ENCODE measurements at regions not wholly inside any gene's neighbourhood (a gene's known extent, or its start where the extent isn't known, plus 50 kb on each side); places are given as distances from the start of the nearest gene placed in this dataset.

DNA sequence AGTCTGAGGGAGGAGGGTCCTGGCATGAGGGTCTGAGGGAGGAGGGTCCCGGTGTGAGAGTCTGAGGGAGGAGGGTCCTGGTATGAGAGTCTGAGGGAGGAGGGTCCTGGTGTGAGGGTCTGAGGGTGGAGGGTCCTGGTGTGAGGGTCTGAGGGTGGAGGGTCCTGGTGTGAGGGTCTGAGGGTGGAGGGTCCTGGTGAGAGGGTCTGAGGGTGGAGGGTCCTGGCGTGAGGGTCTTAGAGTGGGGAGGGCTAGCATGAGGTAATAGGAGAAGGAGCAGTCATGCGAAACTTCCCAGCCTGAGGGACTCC lies 194.8 kb downstream of the TEX29 start:
- no peaks in the 10 kb centered on the region for H3K27me3 ChIP-seq (ENCODE audit: control insufficient read depth, extremely low read depth, insufficient read depth, low read length)
- dilution Hi-C loops (cut with MboI; ENCODE audit: extremely low pct_ligation_motif_present, low sequenced_read_pairs) = no loop called here
- H3K9ac ChIP-seq (ENCODE audit: control insufficient read depth, extremely low read depth, insufficient read depth, low read length) = no peak overlapping the region
- no peaks in the 10 kb centered on the region for H3K9me1 ChIP-seq (ENCODE audit: control insufficient read depth, extremely low read depth, insufficient read depth, low read length)
- no peaks in the 10 kb centered on the region for H3K4me1 ChIP-seq (ENCODE audit: control insufficient read depth, extremely low read depth, insufficient read depth, low read length)
- DNase-seq (ENCODE audit: low read depth, low spot score) (no peak), FAIRE-seq (no peak)
- no peak overlapping the region for H3K27ac ChIP-seq (ENCODE audit: control insufficient read depth, insufficient read depth, low read length)
- H3K9me3 ChIP-seq (ENCODE audit: control insufficient read depth, low read depth, low read length) = peaks cover 8% of the 10 kb centered on the region
- H2AFZ ChIP-seq (ENCODE audit: control insufficient read depth, low read length) = no peak overlapping the region
- no peak overlapping the region for H3K4me3 ChIP-seq (ENCODE audit: control insufficient read depth in 2 of 3, extremely low read depth in 1 of 3, insufficient read depth in 2 of 3, low read depth in 1 of 3, low read length in 3 of 3)
- TF ChIP-seq CTCF (optimal IDR thresholded peaks at IDR 0.05 in 1 of 3, IDR thresholded peaks at IDR 0.05 in 1 of 3, conservative IDR thresholded peaks at IDR 0.05 in 1 of 3; ENCODE audit: extremely low read depth in 1 of 3, insufficient read depth in 2 of 3, low read length in 3 of 3) (no peak), EZH2 (IDR thresholded peaks at IDR 0.05; ENCODE audit: low read length) (no peak)
- H3K36me3 ChIP-seq (ENCODE audit: control insufficient read depth in 2 of 2, extremely low read depth in 1 of 2, insufficient read depth in 2 of 2, low read length in 2 of 2) = no peaks in the 10 kb centered on the region
- H3K79me2 ChIP-seq (ENCODE audit: control insufficient read depth, insufficient read depth, low read length) = no peaks in the 10 kb centered on the region
- H4K20me1 ChIP-seq (ENCODE audit: control insufficient read depth, extremely low read depth, insufficient read depth, low read length) = no peaks in the 10 kb centered on the region
- H3K4me2 ChIP-seq (ENCODE audit: control insufficient read depth, extremely low read depth, insufficient read depth, low read depth, low read length) = no peak overlapping the region

DNA sequence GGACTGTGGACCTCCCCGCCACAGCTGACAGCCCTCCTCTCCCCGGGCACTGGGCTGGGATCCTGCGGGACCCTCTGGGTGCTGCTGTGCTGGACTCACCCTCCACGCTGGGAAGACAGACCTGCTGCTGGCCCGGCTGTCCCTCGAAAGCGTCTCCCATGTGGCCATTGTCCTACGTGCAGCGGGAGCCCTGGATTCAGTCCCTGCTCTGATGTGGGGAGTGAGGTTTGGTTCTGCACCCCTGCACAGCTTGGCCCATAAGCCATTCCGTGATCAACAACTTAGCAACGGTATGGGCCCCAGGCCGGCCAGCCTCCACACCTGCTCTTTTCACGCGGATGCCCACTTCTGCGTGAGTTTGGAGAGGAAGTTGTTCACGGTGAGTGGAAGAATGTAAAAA lies 195.2 kb downstream of the TEX29 start:
- no peak overlapping the region for H3K27ac ChIP-seq (ENCODE audit: control insufficient read depth, insufficient read depth, low read length)
- H3K4me1 ChIP-seq (ENCODE audit: control insufficient read depth, extremely low read depth, insufficient read depth, low read length) = no peaks in the 10 kb centered on the region
- no peak overlapping the region for H2AFZ ChIP-seq (ENCODE audit: control insufficient read depth, low read length)
- dilution Hi-C loops (cut with MboI; ENCODE audit: extremely low pct_ligation_motif_present, low sequenced_read_pairs) = no loop called here
- TF ChIP-seq EZH2 (IDR thresholded peaks at IDR 0.05; ENCODE audit: low read length) (no peak), CTCF (optimal IDR thresholded peaks at IDR 0.05 in 1 of 3, IDR thresholded peaks at IDR 0.05 in 1 of 3, conservative IDR thresholded peaks at IDR 0.05 in 1 of 3; ENCODE audit: extremely low read depth in 1 of 3, insufficient read depth in 2 of 3, low read length in 3 of 3) (no peak)
- no peaks in the 10 kb centered on the region for H3K9me1 ChIP-seq (ENCODE audit: control insufficient read depth, extremely low read depth, insufficient read depth, low read length)
- H3K27me3 ChIP-seq (ENCODE audit: control insufficient read depth, extremely low read depth, insufficient read depth, low read length) = no peaks in the 10 kb centered on the region
- no peak overlapping the region for H3K4me2 ChIP-seq (ENCODE audit: control insufficient read depth, extremely low read depth, insufficient read depth, low read depth, low read length)
- H3K4me3 ChIP-seq (ENCODE audit: control insufficient read depth in 2 of 3, extremely low read depth in 1 of 3, insufficient read depth in 2 of 3, low read depth in 1 of 3, low read length in 3 of 3) = no peak overlapping the region
- DNase-seq (ENCODE audit: low read depth, low spot score) = no peak
- FAIRE-seq = no peak
- H3K9me3 ChIP-seq (ENCODE audit: control insufficient read depth, low read depth, low read length) = peaks cover 8% of the 10 kb centered on the region
- no peak overlapping the region for H3K9ac ChIP-seq (ENCODE audit: control insufficient read depth, extremely low read depth, insufficient read depth, low read length)
- H3K36me3 ChIP-seq (ENCODE audit: control insufficient read depth in 2 of 2, extremely low read depth in 1 of 2, insufficient read depth in 2 of 2, low read length in 2 of 2) = no peaks in the 10 kb centered on the region
- H4K20me1 ChIP-seq (ENCODE audit: control insufficient read depth, extremely low read depth, insufficient read depth, low read length) = no peaks in the 10 kb centered on the region
- H3K79me2 ChIP-seq (ENCODE audit: control insufficient read depth, insufficient read depth, low read length) = no peaks in the 10 kb centered on the region

Measured in keratinocyte (primary cell).